H9 (cell line): ENCODE measurements at regions not wholly inside any gene's neighbourhood (a gene's known extent, or its start where the extent isn't known, plus 50 kb on each side); places are given as distances from the start of the nearest gene placed in this dataset.
A peak's percentile ranks its signal among the peaks of the same experiment; 100 is the strongest.

ENCODE experiments used
- DNase-seq: peaks from one replicate; pipeline ENCODE4 v3.0.0-alpha.2; 2017
- H2AFZ ChIP-seq: one replicate; pipeline ENCODE4 v1.6.1; 2013; ENCODE audit warnings: mild to moderate bottlenecking, low read length, control low read depth, moderate library complexity
- H2AK5ac ChIP-seq: 2 replicates; pipeline ENCODE4 v1.6.1; 2013; ENCODE audit warnings: low read length, control low read depth, mixed read lengths; ENCODE audit not compliant: insufficient read length
- H2BK120ac ChIP-seq: one replicate; pipeline ENCODE4 v1.6.1; 2013; ENCODE audit warnings: low read depth, mild to moderate bottlenecking, low read length, control low read depth, inconsistent platforms; ENCODE audit not compliant: poor library complexity, severe bottlenecking
- H2BK12ac ChIP-seq: 2 replicates; pipeline ENCODE4 v1.6.1; 2013; ENCODE audit warnings: low read length, control low read depth, mixed read lengths, low read depth; ENCODE audit not compliant: insufficient read length
- H2BK15ac ChIP-seq: 2 replicates; pipeline ENCODE4 v1.6.1; 2013; ENCODE audit warnings: low read depth, low read length, control low read depth
- H2BK20ac ChIP-seq: one replicate; pipeline ENCODE4 v1.6.1; 2013; ENCODE audit warnings: low read depth, mild to moderate bottlenecking, low read length, control low read depth, inconsistent platforms; ENCODE audit not compliant: poor library complexity, severe bottlenecking
- H2BK5ac ChIP-seq: 2 replicates; pipeline ENCODE4 v1.6.1; 2013; ENCODE audit warnings: low read length, control low read depth, mixed read lengths; ENCODE audit not compliant: insufficient read length
- H3K14ac ChIP-seq: 2 replicates; pipeline ENCODE4 v1.6.1; 2013; ENCODE audit warnings: low read length, control low read depth; ENCODE audit not compliant: insufficient read depth
- H3K18ac ChIP-seq: 2 replicates; pipeline ENCODE4 v1.6.1; 2013; ENCODE audit warnings: low read depth, mild to moderate bottlenecking, mixed read lengths, low read length, control low read depth; ENCODE audit not compliant: insufficient read length
- H3K23ac ChIP-seq: 2 replicates; pipeline ENCODE4 v1.6.1; 2013; ENCODE audit warnings: low read length, control low read depth, mixed read lengths, low read depth; ENCODE audit not compliant: insufficient read length
- H3K23me2 ChIP-seq: 2 replicates; pipeline ENCODE4 v1.6.1; 2013; ENCODE audit warnings: low read depth, mild to moderate bottlenecking, mixed read lengths, low read length, control low read depth; ENCODE audit not compliant: insufficient read length, poor library complexity, severe bottlenecking
- H3K27ac ChIP-seq: 2 replicates; pipeline ENCODE4 v1.5.1; 2013; ENCODE audit warnings: low read length, control low read depth, mixed read lengths, low read depth; ENCODE audit not compliant: insufficient read length
- H3K27me3 ChIP-seq: 2 replicates; pipeline ENCODE4 v1.6.1; 2013; ENCODE audit warnings: low read length, control low read depth, inconsistent platforms; ENCODE audit not compliant: insufficient read depth
- H3K4ac ChIP-seq: 2 replicates; pipeline ENCODE4 v1.6.1; 2013; ENCODE audit warnings: low read depth, mild to moderate bottlenecking, control low read depth, inconsistent platforms, low read length, moderate library complexity
- H3K4me1 ChIP-seq: 2 replicates; pipeline ENCODE4 v1.6.1; 2013; ENCODE audit warnings: low read length, control low read depth, inconsistent platforms; ENCODE audit not compliant: insufficient read depth
- H3K4me2 ChIP-seq: 2 replicates; pipeline ENCODE4 v1.6.1; 2013; ENCODE audit warnings: low read length, control low read depth, mixed read lengths; ENCODE audit not compliant: insufficient read length, insufficient read depth
- H3K56ac ChIP-seq: 2 replicates; pipeline ENCODE4 v1.6.1; 2013; ENCODE audit warnings: low read depth, mild to moderate bottlenecking, mixed read lengths, low read length, control low read depth; ENCODE audit not compliant: insufficient read length
- H3K79me1 ChIP-seq: 2 replicates; pipeline ENCODE4 v1.6.1; 2013; ENCODE audit warnings: low read depth, mild to moderate bottlenecking, moderate library complexity, low read length, control low read depth, inconsistent platforms; ENCODE audit not compliant: insufficient read depth, poor library complexity, severe bottlenecking
- H3K79me2 ChIP-seq: 2 replicates; pipeline ENCODE4 v1.6.1; 2013; ENCODE audit warnings: low read length, control low read depth, inconsistent platforms; ENCODE audit not compliant: insufficient read depth
- H3K9ac ChIP-seq: 2 replicates; pipeline ENCODE4 v1.6.1; 2013; ENCODE audit warnings: low read length, control low read depth, mixed read lengths; ENCODE audit not compliant: insufficient read length; ENCODE audit errors: extremely low read depth
- H3K9me3 ChIP-seq: one replicate; pipeline ENCODE4 v1.6.1; 2013; ENCODE audit warnings: low read depth, low read length, inconsistent platforms; ENCODE audit not compliant: control insufficient read depth
- H3T11ph ChIP-seq: one replicate; pipeline ENCODE4 v1.6.1; 2013; ENCODE audit warnings: mild to moderate bottlenecking, low read length, control low read depth, inconsistent platforms
- H4K20me1 ChIP-seq: one replicate; pipeline ENCODE4 v1.6.1; 2013; ENCODE audit not compliant: control insufficient read depth, insufficient read length, insufficient read depth
- H4K5ac ChIP-seq: 2 replicates; pipeline ENCODE4 v1.6.1; 2013; ENCODE audit warnings: low read depth, mild to moderate bottlenecking, mixed read lengths, low read length, control low read depth; ENCODE audit not compliant: insufficient read length
- H4K8ac ChIP-seq: replicated peaks from 2 replicates; pipeline ENCODE4 v1.6.1; 2013; ENCODE audit warnings: low read length, control low read depth, mixed read lengths, low read depth; ENCODE audit not compliant: insufficient read length
- H4K91ac ChIP-seq: 2 replicates; pipeline ENCODE4 v1.6.1; 2013; ENCODE audit warnings: low read depth, mild to moderate bottlenecking, moderate library complexity, mixed read lengths, low read length, control low read depth; ENCODE audit not compliant: insufficient read length
- H3K27ac Mint-ChIP-seq, 3 experiments: 2 replicates in 2 of 3; 3 replicates in 1 of 3; pipeline ENCODE4 v1.8.0; 2020 to 2021; ENCODE audit warnings: mixed read lengths in 3 of 3, mild to moderate bottlenecking in 1 of 3, moderate library complexity in 1 of 3
- H3K27me3 Mint-ChIP-seq: 2 replicates; pipeline ENCODE4 v1.8.0; 2021; ENCODE audit warnings: low read depth, mild to moderate bottlenecking, moderate library complexity, mixed read lengths
- H3K36me3 Mint-ChIP-seq, 3 experiments: 2 replicates in 2 of 3; 3 replicates in 1 of 3; pipeline ENCODE4 v1.8.0; 2020 to 2021; ENCODE audit warnings: low read depth in 3 of 3, mixed read lengths in 3 of 3; ENCODE audit not compliant: insufficient read depth in 1 of 3
- H3K4me1 Mint-ChIP-seq, 2 experiments: 2 replicates each; pipeline ENCODE4 v1.8.0; 2020; ENCODE audit warnings: mixed read lengths in 2 of 2
- H3K4me3 Mint-ChIP-seq, 2 experiments: 2 replicates in 1 of 2; 3 replicates in 1 of 2; pipeline ENCODE4 v1.8.0; 2020 to 2021; ENCODE audit warnings: mild to moderate bottlenecking in 2 of 2, mixed read lengths in 2 of 2, moderate library complexity in 1 of 2
- H3K9me3 Mint-ChIP-seq, 2 experiments: 2 replicates in 1 of 2; 3 replicates in 1 of 2; pipeline ENCODE4 v1.8.0; 2020; ENCODE audit warnings: mild to moderate bottlenecking in 2 of 2, mixed read lengths in 2 of 2, moderate library complexity in 1 of 2
- CTCF ChIP-seq: fragments of 200-600 bp; sonication (generic); conservative IDR thresholded peaks from 3 replicates; pipeline ENCODE4 v1.8.0; 2021; ENCODE audit warnings: antibody characterized with exemption, mild to moderate bottlenecking
- WGBS: extraction: QIAGEN DNeasy Blood & Tissue Kit; methylation state at CpG from one replicate; pipeline ENCODE4 v1.1.7; 2013; ENCODE audit warnings: missing lambda C conversion rate, low lambda C conversion rate, mixed read lengths; ENCODE audit not compliant: insufficient read length; ENCODE audit errors: extremely low coverage; 5-methylcytosine and 5-hydroxymethylcytosine counted together

GRCh38 chr12:74646831-74647230 lies 109.2 kb downstream of the ATXN7L3B start:
- H4K91ac ChIP-seq: no peak overlapping the region
- H3K9ac ChIP-seq: no peak overlapping the region
- H3K4ac ChIP-seq: no peak overlapping the region
- Mint-ChIP-seq H3K9me3 (no peaks in the 10 kb centered on the region), H3K27ac (no peak overlapping the region), H3K4me1 (peaks cover 6 to 7% of the 10 kb centered on the region in 2 experiments), H3K4me3 (no peak overlapping the region), H3K27me3 (no peaks in the 10 kb centered on the region), H3K36me3 (no peaks in the 10 kb centered on the region)
- H2BK5ac ChIP-seq: no peak overlapping the region
- no peaks in the 10 kb centered on the region for H3K4me1 ChIP-seq
- no peak overlapping the region for H4K5ac ChIP-seq
- H3K23ac ChIP-seq: no peak overlapping the region
- no peak overlapping the region for H2AK5ac ChIP-seq
- no peaks in the 10 kb centered on the region for H3K79me2 ChIP-seq
- no peak overlapping the region for H2BK12ac ChIP-seq
- H3K4me2 ChIP-seq: no peak overlapping the region
- H3K18ac ChIP-seq: no peak overlapping the region
- WGBS: no CpG with 5 or more reads among the region's 1 CpG
- H2BK15ac ChIP-seq: no peak overlapping the region
- no peaks in the 10 kb centered on the region for H4K20me1 ChIP-seq
- no peak overlapping the region for H4K8ac ChIP-seq
- H2AFZ ChIP-seq: no peak overlapping the region
- no peak for DNase-seq
- peak; percentile 47 for TF ChIP-seq CTCF
- H3K27me3 ChIP-seq: no peaks in the 10 kb centered on the region
- H3K9me3 ChIP-seq: no peaks in the 10 kb centered on the region
- H3T11ph ChIP-seq: no peak overlapping the region
- H3K23me2 ChIP-seq: no peaks in the 10 kb centered on the region
- no peak overlapping the region for H2BK20ac ChIP-seq
- no peaks in the 10 kb centered on the region for H3K79me1 ChIP-seq
- H3K27ac ChIP-seq: no peak overlapping the region
- H3K14ac ChIP-seq: no peak overlapping the region
- H2BK120ac ChIP-seq: no peak overlapping the region
- H3K56ac ChIP-seq: no peak overlapping the region
